Neural cell (in vitro differentiated cells): ENCODE measurements at regions not wholly inside any gene's neighbourhood (a gene's known extent, or its start where the extent isn't known, plus 50 kb on each side); places are given as distances from the start of the nearest gene placed in this dataset.

Source experiments
- H2AFZ ChIP-seq: fragments of 200-600, 300-800 bp; sonication (generic), shearing (Covaris generic); 2 replicates; pipeline ENCODE4 v1.6.0; 2014; ENCODE audit warnings: low read depth, mild to moderate bottlenecking, antibody characterized with exemption, low read length, moderate library complexity
- H3F3A ChIP-seq: fragments of 200-600 bp; shearing (Covaris generic); 2 replicates; pipeline ENCODE4 v1.6.1; 2016; ENCODE audit warnings: mild to moderate bottlenecking, moderate library complexity, mixed read lengths, antibody characterized with exemption, low read length; ENCODE audit not compliant: insufficient read depth, poor library complexity, severe bottlenecking
- H3K27ac ChIP-seq: fragments of 200-600, 300-800 bp; sonication (generic), shearing (Covaris generic); 2 replicates; pipeline ENCODE4 v1.5.1; 2014; ENCODE audit warnings: mild to moderate bottlenecking, low read length, moderate library complexity
- H3K27me3 ChIP-seq: fragments of 300-800, 200-600 bp; sonication (generic), shearing (Covaris generic); 2 replicates; pipeline ENCODE4 v1.6.0; 2014; ENCODE audit warnings: mild to moderate bottlenecking, low read depth, low read length, moderate library complexity; ENCODE audit not compliant: insufficient read depth
- H3K36me3 ChIP-seq: fragments of 300-800, 200-600 bp; sonication (generic), shearing (Covaris generic); 2 replicates; pipeline ENCODE4 v1.5.1; 2014; ENCODE audit warnings: mild to moderate bottlenecking, antibody characterized with exemption, low read length, moderate library complexity; ENCODE audit not compliant: insufficient read depth
- H3K4me2 ChIP-seq: fragments of 300-800, 200-600 bp; sonication (generic), shearing (Covaris generic); 2 replicates; pipeline ENCODE4 v1.6.0; 2014; ENCODE audit warnings: mild to moderate bottlenecking, low read length
- H3K4me3 ChIP-seq: fragments of 300-800, 200-600 bp; sonication (generic), shearing (Covaris generic); 2 replicates; pipeline ENCODE4 v1.5.1; 2014; ENCODE audit warnings: mild to moderate bottlenecking, low read length, moderate library complexity
- H3K79me2 ChIP-seq: fragments of 200-600 bp; shearing (Covaris generic); replicated peaks from 2 replicates; pipeline ENCODE4 v1.6.0; 2014; ENCODE audit warnings: mild to moderate bottlenecking, low read length, moderate library complexity; ENCODE audit not compliant: insufficient read depth
- H3K9ac ChIP-seq: fragments of 300-800, 200-600 bp; sonication (generic), shearing (Covaris generic); 2 replicates; pipeline ENCODE4 v1.6.1; 2016; ENCODE audit warnings: mild to moderate bottlenecking, low read length, mixed read lengths
- H3K9me2 ChIP-seq: fragments of 200-600 bp; shearing (Covaris generic); 2 replicates; pipeline ENCODE4 v1.6.1; 2016; ENCODE audit warnings: mild to moderate bottlenecking, low read length, mixed read lengths; ENCODE audit not compliant: insufficient read depth
- H3K9me3 ChIP-seq: fragments of 200-600, 300-800 bp; sonication (generic), shearing (Covaris generic); 2 replicates; pipeline ENCODE4 v1.6.1; 2016; ENCODE audit warnings: mild to moderate bottlenecking, mixed run types, low read length, moderate library complexity, mixed read lengths
- H4K20me1 ChIP-seq: fragments of 200-600 bp; shearing (Covaris generic); 2 replicates; pipeline ENCODE4 v1.6.1; 2016; ENCODE audit warnings: mild to moderate bottlenecking, mixed run types; ENCODE audit not compliant: insufficient read depth
- EP300 ChIP-seq: fragments of 450-650 bp; conservative IDR thresholded peaks from 2 replicates; pipeline ENCODE4 v1.6.1; 2014; ENCODE audit warnings: antibody characterized with exemption, mild to moderate bottlenecking, moderate library complexity; ENCODE audit not compliant: poor library complexity, severe bottlenecking
- EZH2 ChIP-seq: fragments of 200-600, 300-800 bp; shearing (Covaris generic), sonication (generic); IDR thresholded peaks from 2 replicates; pipeline ENCODE4 v1.6.1; 2014; ENCODE audit warnings: antibody characterized with exemption, low read length, borderline replicate concordance, mild to moderate bottlenecking; ENCODE audit not compliant: insufficient read depth, poor library complexity, severe bottlenecking
- MXI1 ChIP-seq: fragments of 450-650 bp; conservative IDR thresholded peaks from 2 replicates; pipeline ENCODE4 v1.6.1; 2014; ENCODE audit warnings: antibody characterized with exemption, mild to moderate bottlenecking; ENCODE audit not compliant: poor library complexity, severe bottlenecking
- POLR2AphosphoS5 ChIP-seq: IDR thresholded peaks from 2 replicates; pipeline ENCODE4 v1.6.1; 2012
- RAD21 ChIP-seq: fragments of 450-650 bp; conservative IDR thresholded peaks from 2 replicates; pipeline ENCODE4 v1.6.1; 2014; ENCODE audit warnings: antibody characterized with exemption, mild to moderate bottlenecking, moderate library complexity
- SMC3 ChIP-seq: fragments of 450-650 bp; conservative IDR thresholded peaks from 2 replicates; pipeline ENCODE4 v1.6.1; 2014; ENCODE audit warnings: antibody characterized with exemption, mild to moderate bottlenecking, moderate library complexity; ENCODE audit not compliant: poor library complexity
- TF ChIP-seq, protein P1 (sequence below): IDR thresholded peaks from 2 replicates; pipeline ENCODE4 v1.6.1; 2012; ENCODE audit warnings: borderline replicate concordance
- TF ChIP-seq, protein P2 (sequence below): fragments of 450-650 bp; IDR thresholded peaks from 2 replicates; pipeline ENCODE4 v1.5.1; 2014; ENCODE audit warnings: antibody characterized with exemption, mild to moderate bottlenecking, moderate library complexity; ENCODE audit not compliant: poor library complexity, severe bottlenecking

DNA sequence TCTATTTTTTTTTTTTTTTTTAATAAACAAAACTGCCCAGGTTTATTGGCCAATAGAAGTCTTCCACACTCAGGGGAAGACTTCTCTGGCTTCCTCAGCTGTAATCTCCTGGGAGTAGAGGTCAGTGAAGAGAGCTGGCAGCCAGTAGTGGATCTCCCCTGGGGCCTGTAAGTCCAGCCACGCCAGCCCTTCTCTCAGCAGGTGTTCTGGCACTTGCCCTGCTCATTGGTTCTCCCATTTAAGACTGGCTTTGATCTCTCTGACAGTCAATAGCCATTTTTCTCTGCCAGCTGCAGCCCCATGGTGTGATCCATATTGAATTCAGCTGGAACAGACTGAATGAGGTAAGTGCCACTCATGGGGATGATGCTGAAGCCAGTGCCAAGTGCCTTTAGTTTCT is 170.6 kb upstream of the SPHKAP start:
- no peak overlapping the region for H3K4me3 ChIP-seq
- H4K20me1 ChIP-seq: no peaks in the 10 kb centered on the region
- H2AFZ ChIP-seq: no peak overlapping the region
- no peaks in the 10 kb centered on the region for H3F3A ChIP-seq
- H3K27ac ChIP-seq: no peak overlapping the region
- TF ChIP-seq RAD21 (no peak), POLR2AphosphoS5 (no peak), MXI1 (no peak), SMC3 (no peak), EP300 (no peak), EZH2 (no peak)
- TF ChIP-seq, protein P1, sequence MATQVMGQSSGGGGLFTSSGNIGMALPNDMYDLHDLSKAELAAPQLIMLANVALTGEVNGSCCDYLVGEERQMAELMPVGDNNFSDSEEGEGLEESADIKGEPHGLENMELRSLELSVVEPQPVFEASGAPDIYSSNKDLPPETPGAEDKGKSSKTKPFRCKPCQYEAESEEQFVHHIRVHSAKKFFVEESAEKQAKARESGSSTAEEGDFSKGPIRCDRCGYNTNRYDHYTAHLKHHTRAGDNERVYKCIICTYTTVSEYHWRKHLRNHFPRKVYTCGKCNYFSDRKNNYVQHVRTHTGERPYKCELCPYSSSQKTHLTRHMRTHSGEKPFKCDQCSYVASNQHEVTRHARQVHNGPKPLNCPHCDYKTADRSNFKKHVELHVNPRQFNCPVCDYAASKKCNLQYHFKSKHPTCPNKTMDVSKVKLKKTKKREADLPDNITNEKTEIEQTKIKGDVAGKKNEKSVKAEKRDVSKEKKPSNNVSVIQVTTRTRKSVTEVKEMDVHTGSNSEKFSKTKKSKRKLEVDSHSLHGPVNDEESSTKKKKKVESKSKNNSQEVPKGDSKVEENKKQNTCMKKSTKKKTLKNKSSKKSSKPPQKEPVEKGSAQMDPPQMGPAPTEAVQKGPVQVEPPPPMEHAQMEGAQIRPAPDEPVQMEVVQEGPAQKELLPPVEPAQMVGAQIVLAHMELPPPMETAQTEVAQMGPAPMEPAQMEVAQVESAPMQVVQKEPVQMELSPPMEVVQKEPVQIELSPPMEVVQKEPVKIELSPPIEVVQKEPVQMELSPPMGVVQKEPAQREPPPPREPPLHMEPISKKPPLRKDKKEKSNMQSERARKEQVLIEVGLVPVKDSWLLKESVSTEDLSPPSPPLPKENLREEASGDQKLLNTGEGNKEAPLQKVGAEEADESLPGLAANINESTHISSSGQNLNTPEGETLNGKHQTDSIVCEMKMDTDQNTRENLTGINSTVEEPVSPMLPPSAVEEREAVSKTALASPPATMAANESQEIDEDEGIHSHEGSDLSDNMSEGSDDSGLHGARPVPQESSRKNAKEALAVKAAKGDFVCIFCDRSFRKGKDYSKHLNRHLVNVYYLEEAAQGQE: no peak
- TF ChIP-seq, protein P2, sequence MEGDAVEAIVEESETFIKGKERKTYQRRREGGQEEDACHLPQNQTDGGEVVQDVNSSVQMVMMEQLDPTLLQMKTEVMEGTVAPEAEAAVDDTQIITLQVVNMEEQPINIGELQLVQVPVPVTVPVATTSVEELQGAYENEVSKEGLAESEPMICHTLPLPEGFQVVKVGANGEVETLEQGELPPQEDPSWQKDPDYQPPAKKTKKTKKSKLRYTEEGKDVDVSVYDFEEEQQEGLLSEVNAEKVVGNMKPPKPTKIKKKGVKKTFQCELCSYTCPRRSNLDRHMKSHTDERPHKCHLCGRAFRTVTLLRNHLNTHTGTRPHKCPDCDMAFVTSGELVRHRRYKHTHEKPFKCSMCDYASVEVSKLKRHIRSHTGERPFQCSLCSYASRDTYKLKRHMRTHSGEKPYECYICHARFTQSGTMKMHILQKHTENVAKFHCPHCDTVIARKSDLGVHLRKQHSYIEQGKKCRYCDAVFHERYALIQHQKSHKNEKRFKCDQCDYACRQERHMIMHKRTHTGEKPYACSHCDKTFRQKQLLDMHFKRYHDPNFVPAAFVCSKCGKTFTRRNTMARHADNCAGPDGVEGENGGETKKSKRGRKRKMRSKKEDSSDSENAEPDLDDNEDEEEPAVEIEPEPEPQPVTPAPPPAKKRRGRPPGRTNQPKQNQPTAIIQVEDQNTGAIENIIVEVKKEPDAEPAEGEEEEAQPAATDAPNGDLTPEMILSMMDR: no peak
- H3K9me3 ChIP-seq: no peaks in the 10 kb centered on the region
- no peak overlapping the region for H3K9ac ChIP-seq
- H3K79me2 ChIP-seq: no peaks in the 10 kb centered on the region
- H3K4me2 ChIP-seq: no peak overlapping the region
- no peaks in the 10 kb centered on the region for H3K9me2 ChIP-seq
- no peaks in the 10 kb centered on the region for H3K27me3 ChIP-seq
- no peaks in the 10 kb centered on the region for H3K36me3 ChIP-seq

DNA sequence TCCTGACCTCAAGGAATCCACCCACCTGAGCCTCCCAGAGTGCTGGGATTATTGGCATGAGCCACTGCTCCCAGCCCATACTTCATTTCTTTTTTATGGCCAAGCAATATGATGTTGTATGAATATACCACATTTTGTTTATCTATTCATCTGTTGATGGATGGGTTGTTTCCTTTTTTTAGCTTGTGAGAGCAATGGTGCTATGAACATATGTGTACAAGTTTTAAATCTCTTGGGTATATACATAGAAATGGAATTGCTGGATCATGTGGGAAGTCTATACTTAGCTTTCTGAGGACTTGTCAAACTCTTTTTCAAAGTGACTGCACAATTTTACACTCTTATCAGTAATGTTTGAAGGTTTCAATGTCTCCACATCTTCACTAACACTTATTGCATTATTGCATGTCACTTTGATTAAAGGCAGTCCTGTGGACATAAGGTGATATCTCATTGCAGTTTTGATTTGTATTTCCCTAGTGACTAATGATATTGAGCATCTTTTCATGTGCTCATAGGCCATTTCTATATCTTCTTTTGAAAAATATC is 167.1 kb upstream of the SPHKAP start:
- Histone ChIP-seq H3K9me3 (no peaks in the 10 kb centered on the region), H3K36me3 (no peaks in the 10 kb centered on the region), H3K27me3 (no peaks in the 10 kb centered on the region), H2AFZ (no peak overlapping the region), H3K27ac (peak overlapping the region; percentile 1), H3K9ac (no peak overlapping the region), H4K20me1 (no peaks in the 10 kb centered on the region), H3K79me2 (no peaks in the 10 kb centered on the region), H3F3A (no peaks in the 10 kb centered on the region), H3K4me3 (no peak overlapping the region), H3K4me2 (no peak overlapping the region), H3K9me2 (no peaks in the 10 kb centered on the region)
- TF ChIP-seq RAD21 (no peak), MXI1 (no peak), POLR2AphosphoS5 (peak; percentile 24), EP300 (peak; percentile 67)
- TF ChIP-seq, protein P2: no peak
